GM13977 (cell line): ENCODE measurements at regions not wholly inside any gene's neighbourhood (a gene's known extent, or its start where the extent isn't known, plus 50 kb on each side); places are given as distances from the start of the nearest gene placed in this dataset.

Source experiments
- DNase-seq: peaks from one replicate; pipeline ENCODE4 v3.0.0; 2012; ENCODE audit warnings: low spot score
- CTCF ChIP-seq: IDR thresholded peaks from 2 replicates; pipeline ENCODE4 v1.5.1; 2012; ENCODE audit warnings: mild to moderate bottlenecking, control low read depth; ENCODE audit not compliant: insufficient read depth; ENCODE audit errors: extremely low read depth, missing control alignments
- in situ Hi-C: fragments of 300-500 bp; cut with MboI; formaldehyde crosslinking; loops from one replicate; pipeline ENCODE4 v1.12.0; 2022; ENCODE audit warnings: low sequenced_read_pairs, low pct_unique_long_range_greater_than_20kb, mixed read lengths, inconsistent platforms; ENCODE audit not compliant: unreplicated experiment

GRCh38 chr1:217072926-217073325 lies 349.7 kb upstream of the ESRRG start:
- no peak for DNase-seq
- no peak for TF ChIP-seq CTCF
- in situ Hi-C loops = no loop called here

DNA sequence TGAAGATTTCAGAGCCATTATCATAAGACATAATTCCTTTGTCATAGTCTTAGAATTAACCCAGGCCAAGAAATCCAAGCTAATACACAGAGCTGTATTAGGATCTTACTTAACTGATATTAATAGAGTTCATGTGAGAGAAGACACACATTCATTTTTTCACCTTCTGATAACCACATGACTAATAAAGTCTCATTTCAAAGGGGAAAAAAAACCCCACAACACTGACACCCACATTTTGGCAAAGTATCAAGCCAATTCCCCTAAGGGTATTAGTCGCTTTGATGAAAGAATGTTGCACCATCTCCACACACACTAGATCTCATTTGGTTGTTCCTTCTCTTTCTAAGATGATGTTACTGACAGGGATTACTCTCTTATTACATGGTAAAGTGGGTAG lies 344.4 kb upstream of the ESRRG start:
- in situ Hi-C loops = no loop called here
- DNase-seq = no peak
- TF ChIP-seq CTCF = no peak

- in situ Hi-C loops = no loop called here
- DNase-seq = no peak
- TF ChIP-seq CTCF = no peak
Observed at GRCh38 chr1:217066794-217067193, 343.6 kb upstream of the ESRRG start.

DNA sequence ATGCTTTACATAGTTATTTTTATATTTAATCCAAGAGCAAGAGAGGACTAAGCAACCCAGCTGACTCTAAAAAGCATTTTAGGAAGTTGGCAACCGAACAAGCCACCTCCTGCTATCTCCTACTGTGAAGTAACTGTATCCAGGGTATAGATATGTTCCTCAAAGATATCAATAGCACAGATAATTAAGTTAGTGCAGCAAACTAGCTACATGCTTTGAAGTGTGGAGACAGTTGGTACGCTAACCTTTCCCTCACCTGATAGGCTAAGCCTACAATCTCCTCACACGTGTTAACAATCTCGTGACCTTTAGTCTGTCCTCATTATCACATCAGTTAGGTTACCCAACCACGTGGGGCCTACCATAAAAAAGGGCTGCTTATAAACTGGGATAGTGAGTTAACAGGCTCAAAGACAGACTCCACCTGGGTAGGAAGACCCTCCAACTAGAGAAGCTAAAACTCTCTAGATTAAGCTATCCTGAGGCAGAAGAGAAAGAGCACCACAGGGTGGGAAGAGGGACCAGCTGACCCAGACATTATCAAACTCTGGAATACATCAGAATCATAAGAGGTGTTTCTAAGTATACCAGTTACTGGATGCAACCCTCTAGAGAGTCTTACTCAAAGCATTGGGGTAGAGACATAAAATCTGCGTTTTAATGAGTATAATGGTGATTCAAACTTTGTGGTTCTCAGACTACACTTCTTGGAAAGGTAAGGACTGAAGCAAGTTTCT lies 340.1 kb upstream of the ESRRG start:
- TF ChIP-seq CTCF = no peak
- in situ Hi-C loops = no loop called here
- no peak for DNase-seq

DNA sequence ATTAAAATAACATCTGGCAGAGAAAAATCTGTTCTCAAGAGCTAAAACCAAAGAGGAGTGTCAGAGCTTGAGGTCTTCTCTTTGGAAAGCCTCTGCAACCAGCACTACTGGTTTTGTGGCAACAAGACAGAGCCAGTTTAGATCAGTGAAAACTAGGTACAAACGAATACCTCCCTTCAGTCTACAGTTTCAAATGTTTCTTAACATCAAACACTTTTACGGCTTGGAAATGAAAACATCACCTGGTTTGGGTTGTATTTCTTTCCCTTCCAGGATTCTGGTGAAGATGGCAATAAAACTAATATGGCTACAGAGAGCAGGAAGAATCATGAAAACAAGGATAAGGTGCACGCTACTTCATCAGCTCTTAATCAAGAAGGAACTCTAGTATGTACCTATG lies 339.4 kb upstream of the ESRRG start:
- in situ Hi-C loops = no loop called here
- no peak for DNase-seq
- TF ChIP-seq CTCF = no peak

DNA sequence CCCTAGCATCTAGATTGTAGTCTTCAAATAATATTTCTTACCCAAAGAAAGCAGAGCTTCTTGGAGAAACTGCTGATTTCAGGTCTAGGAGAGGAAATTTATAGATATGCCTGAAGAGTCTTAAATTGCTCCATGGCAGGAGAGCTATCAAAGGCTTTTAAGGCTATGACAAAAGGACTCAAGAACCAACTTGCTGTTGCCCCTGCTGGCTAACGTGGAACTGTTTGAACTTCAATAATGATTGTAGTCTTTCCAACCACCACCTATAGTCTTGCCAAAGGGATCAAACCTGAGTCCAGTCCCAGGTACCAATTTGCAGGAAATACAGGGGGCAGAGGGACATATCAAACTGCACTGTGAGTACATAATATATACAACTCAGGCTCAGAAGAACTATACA lies 336.2 kb upstream of the ESRRG start:
- in situ Hi-C loops = no loop called here
- TF ChIP-seq CTCF = no peak
- DNase-seq = no peak
